Putamen (tissue), 1 donor: ENCODE measurements at regions not wholly inside any gene's neighbourhood (a gene's known extent, or its start where the extent isn't known, plus 50 kb on each side); places are given as distances from the start of the nearest gene placed in this dataset.

Experiments used
- DNase-seq: peaks from one replicate; pipeline ENCODE4 v3.0.0-alpha.2; 2016; ENCODE audit warnings: low spot score

- DNase-seq: no peak
Observed at GRCh38 chr13:26967119-26968038, 204.2 kb downstream of the USP12 start.

GRCh38 chr13:26966701-26967080 lies 204.9 kb downstream of the USP12 start:
- no peak for DNase-seq

- no peak for DNase-seq
Observed at GRCh38 chr13:26965952-26966700, 205.5 kb downstream of the USP12 start.

- DNase-seq: no peak
Observed at GRCh38 chr13:26964278-26965250, 204.0 kb upstream of the GPR12 start.

- no peak for DNase-seq
Observed at GRCh38 chr13:26962671-26963070, 202.1 kb upstream of the GPR12 start.

GRCh38 chr13:26961890-26962615 lies 201.5 kb upstream of the GPR12 start:
- no peak for DNase-seq

- DNase-seq: no peak
Observed at GRCh38 chr13:26957182-26957581, 196.6 kb upstream of the GPR12 start.

GRCh38 chr13:26956522-26957142 lies 196.0 kb upstream of the GPR12 start:
- no peak for DNase-seq

- no peak for DNase-seq
Observed at GRCh38 chr13:26954976-26955375, 194.4 kb upstream of the GPR12 start.

GRCh38 chr13:26953291-26953690 lies 192.7 kb upstream of the GPR12 start:
- no peak for DNase-seq

- DNase-seq: no peak
Observed at GRCh38 chr13:26952551-26953143, 192.1 kb upstream of the GPR12 start.

- DNase-seq: no peak
Observed at GRCh38 chr13:26951581-26952177, 191.1 kb upstream of the GPR12 start.

- no peak for DNase-seq
Observed at GRCh38 chr13:26950968-26951367, 190.4 kb upstream of the GPR12 start.

GRCh38 chr13:26950546-26950945 lies 190.0 kb upstream of the GPR12 start:
- no peak for DNase-seq

GRCh38 chr13:26949701-26950502 lies 189.3 kb upstream of the GPR12 start:
- DNase-seq: no peak

- no peak for DNase-seq
Observed at GRCh38 chr13:26948353-26948752, 187.8 kb upstream of the GPR12 start.

- DNase-seq: no peak
Observed at GRCh38 chr13:26946684-26947343, 186.2 kb upstream of the GPR12 start.

- DNase-seq: no peak
Observed at GRCh38 chr13:26943748-26944147, 183.2 kb upstream of the GPR12 start.

- DNase-seq: no peak
Observed at GRCh38 chr13:26942184-26942583, 181.6 kb upstream of the GPR12 start.
